Neuronal stem cell (in vitro differentiated cells): ENCODE measurements at regions not wholly inside any gene's neighbourhood (a gene's known extent, or its start where the extent isn't known, plus 50 kb on each side); places are given as distances from the start of the nearest gene placed in this dataset.
A peak's percentile ranks its signal among the peaks of the same experiment; 100 is the strongest.

Experiments used
- DNase-seq: peaks from one replicate; pipeline ENCODE4 v3.0.0-alpha.2; 2013; ENCODE audit warnings: low spot score
- H2AFZ ChIP-seq: one replicate; pipeline ENCODE4 v1.6.1; 2013; ENCODE audit warnings: mild to moderate bottlenecking, low read length, inconsistent platforms
- H2AK5ac ChIP-seq: 2 replicates; pipeline ENCODE4 v1.6.1; 2013; ENCODE audit warnings: low read depth, mild to moderate bottlenecking, inconsistent platforms, low read length, moderate library complexity, mixed read lengths
- H2BK120ac ChIP-seq: 2 replicates; pipeline ENCODE4 v1.6.1; 2013; ENCODE audit warnings: low read depth, mild to moderate bottlenecking, inconsistent platforms, low read length, moderate library complexity, mixed read lengths
- H2BK12ac ChIP-seq: one replicate; pipeline ENCODE4 v1.6.1; 2013; ENCODE audit warnings: low read length, inconsistent platforms
- H2BK15ac ChIP-seq: 2 replicates; pipeline ENCODE4 v1.6.1; 2013; ENCODE audit warnings: mild to moderate bottlenecking, low read length, inconsistent platforms, mixed read lengths
- H2BK5ac ChIP-seq: one replicate; pipeline ENCODE4 v1.6.1; 2013; ENCODE audit warnings: inconsistent platforms, mild to moderate bottlenecking, low read length, moderate library complexity
- H3K14ac ChIP-seq: one replicate; pipeline ENCODE4 v1.6.1; 2013; ENCODE audit warnings: low read length, inconsistent platforms
- H3K18ac ChIP-seq: 2 replicates; pipeline ENCODE4 v1.6.1; 2013; ENCODE audit warnings: low read length, inconsistent platforms
- H3K23ac ChIP-seq: 2 replicates; pipeline ENCODE4 v1.6.1; 2013; ENCODE audit warnings: low read depth, mild to moderate bottlenecking, mixed read lengths, low read length, inconsistent platforms; ENCODE audit not compliant: poor library complexity
- H3K27ac ChIP-seq: replicated peaks from 3 replicates; pipeline ENCODE4 v1.5.1; 2013; ENCODE audit warnings: low read length, inconsistent platforms
- H3K27me3 ChIP-seq, 3 experiments: 2 replicates each; pipeline ENCODE4 v1.6.1; 2013; ENCODE audit warnings: low read length in 3 of 3, mild to moderate bottlenecking in 2 of 3, inconsistent platforms in 1 of 3, low read depth in 1 of 3, mixed read lengths in 1 of 3, moderate library complexity in 1 of 3; ENCODE audit not compliant: control insufficient read depth in 3 of 3, insufficient read depth in 3 of 3
- H3K36me3 ChIP-seq, 2 donors: replicated peaks in 1 of 2; 2 replicates each; pipeline ENCODE4 v1.6.1; 2013; ENCODE audit warnings: low read length in 2 of 2; ENCODE audit not compliant: control insufficient read depth in 2 of 2, insufficient read depth in 2 of 2
- H3K4ac ChIP-seq: 2 replicates; pipeline ENCODE4 v1.6.1; 2013; ENCODE audit warnings: inconsistent platforms, mild to moderate bottlenecking, low read length, moderate library complexity
- H3K4me1 ChIP-seq, 2 donors: 1 replicate in 1 of 2; 2 replicates in 1 of 2; pipeline ENCODE4 v1.6.1; 2013; ENCODE audit warnings: low read length in 2 of 2, low read depth in 1 of 2; ENCODE audit not compliant: control insufficient read depth in 2 of 2, insufficient read depth in 1 of 2
- H3K4me2 ChIP-seq: one replicate; pipeline ENCODE4 v1.6.1; 2013; ENCODE audit warnings: mild to moderate bottlenecking, low read length, inconsistent platforms; ENCODE audit not compliant: insufficient read depth, poor library complexity, severe bottlenecking
- H3K4me3 ChIP-seq, 2 donors: 2 replicates each; pipeline ENCODE4 v1.5.1; 2013; ENCODE audit warnings: low read length in 2 of 2, mild to moderate bottlenecking in 2 of 2, inconsistent platforms in 1 of 2, moderate library complexity in 1 of 2
- H3K79me1 ChIP-seq: one replicate; pipeline ENCODE4 v1.6.1; 2013; ENCODE audit warnings: low read depth, mild to moderate bottlenecking, inconsistent platforms, low read length, moderate library complexity
- H3K9ac ChIP-seq: one replicate; pipeline ENCODE4 v1.6.1; 2013; ENCODE audit warnings: mild to moderate bottlenecking, low read depth, low read length, inconsistent platforms; ENCODE audit not compliant: poor library complexity
- H3K9me3 ChIP-seq, 2 donors: replicated peaks in 1 of 2; 2 replicates each; pipeline versions ENCODE3 to v1.6.1; 2013; ENCODE audit warnings: low read length in 2 of 2, mild to moderate bottlenecking in 2 of 2, inconsistent platforms in 1 of 2, low read depth in 1 of 2, mixed read lengths in 1 of 2, moderate library complexity in 1 of 2; ENCODE audit not compliant: control insufficient read depth in 2 of 2, insufficient read depth in 1 of 2
- H4K8ac ChIP-seq: one replicate; pipeline ENCODE4 v1.6.1; 2013; ENCODE audit warnings: low read depth, mild to moderate bottlenecking, inconsistent platforms, low read length, moderate library complexity
- H4K91ac ChIP-seq: one replicate; pipeline ENCODE4 v1.6.1; 2013; ENCODE audit warnings: low read length, low read depth, mild to moderate bottlenecking, inconsistent platforms; ENCODE audit not compliant: poor library complexity
- WGBS, 2 donors: extraction: QIAGEN DNeasy Blood & Tissue Kit; methylation state at CpG; one replicate each; pipeline ENCODE4 v1.1.7; 2013; ENCODE audit warnings: missing lambda C conversion rate in 2 of 2, mixed read lengths in 1 of 2; ENCODE audit not compliant: insufficient read length in 2 of 2, insufficient replicate concordance in 1 of 2; ENCODE audit errors: extremely low coverage in 2 of 2; 5-methylcytosine and 5-hydroxymethylcytosine counted together

- no peaks in the 10 kb centered on the region for H3K4me1 ChIP-seq
- H2AFZ ChIP-seq: no peak overlapping the region
These were observed 463.4 kb downstream of the EIPR1 start for GRCh38 chr2:2914252-2914651.

GRCh38 chr2:2913601-2914120 lies 464.0 kb downstream of the EIPR1 start:
- no CpG with 5 or more reads among the region's 13 CpGs for WGBS, 2 donors
- H2BK120ac ChIP-seq: no peak overlapping the region
- H3K9me3 ChIP-seq: no peaks in the 10 kb centered on the region
- no peak overlapping the region for H3K4me2 ChIP-seq
- H2BK12ac ChIP-seq: no peak overlapping the region
- no peak for DNase-seq
- no peaks in the 10 kb centered on the region for H3K4me1 ChIP-seq
- H4K8ac ChIP-seq: no peak overlapping the region
- no peak overlapping the region for H3K4ac ChIP-seq
- peak overlapping the region; percentile 30 for H3K18ac ChIP-seq
- H2AK5ac ChIP-seq: peak overlapping the region; percentile 57
- no peak overlapping the region for H2BK5ac ChIP-seq
- H4K91ac ChIP-seq: peak overlapping the region; percentile 65
- no peaks in the 10 kb centered on the region for H3K79me1 ChIP-seq
- no peaks in the 10 kb centered on the region for H3K27me3 ChIP-seq
- H2AFZ ChIP-seq: no peak overlapping the region
- no peaks in the 10 kb centered on the region for H3K36me3 ChIP-seq
- H2BK15ac ChIP-seq: no peak overlapping the region
- H3K14ac ChIP-seq: peak overlapping the region; percentile 60
- H3K9ac ChIP-seq: no peak overlapping the region
- peak overlapping the region in 1 of 2 donors; percentile 30 for H3K4me3 ChIP-seq
- H3K23ac ChIP-seq: no peak overlapping the region
- H3K27ac ChIP-seq: no peak overlapping the region

More at GRCh38 chr2:2914252-2914651, 463.4 kb downstream of the EIPR1 start:
- no peaks in the 10 kb centered on the region for H3K9me3 ChIP-seq
- no peak overlapping the region for H4K91ac ChIP-seq
- H3K79me1 ChIP-seq: no peaks in the 10 kb centered on the region
- H3K36me3 ChIP-seq: no peaks in the 10 kb centered on the region
- H3K4me3 ChIP-seq: no peak overlapping the region
- H3K9ac ChIP-seq: no peak overlapping the region
- H2BK5ac ChIP-seq: no peak overlapping the region
- no peak overlapping the region for H3K23ac ChIP-seq
- H3K4me2 ChIP-seq: no peak overlapping the region
- H3K4ac ChIP-seq: no peak overlapping the region
- no peak for DNase-seq
- no peak overlapping the region for H2BK12ac ChIP-seq
- H3K14ac ChIP-seq: no peak overlapping the region
- no peak overlapping the region for H3K27ac ChIP-seq
- no peak overlapping the region for H4K8ac ChIP-seq
- H2BK120ac ChIP-seq: no peak overlapping the region
- no CpG with 5 or more reads among the region's 8 CpGs for WGBS, 2 donors
- no peak overlapping the region for H3K18ac ChIP-seq
- H3K27me3 ChIP-seq: no peaks in the 10 kb centered on the region
- H2BK15ac ChIP-seq: no peak overlapping the region
- H2AK5ac ChIP-seq: no peak overlapping the region

GRCh38 chr2:2912731-2913130 lies 464.9 kb downstream of the EIPR1 start:
- Histone ChIP-seq H3K14ac (no peak overlapping the region), H3K4me3 (no peak overlapping the region), H2AFZ (no peak overlapping the region), H3K23ac (no peak overlapping the region), H4K91ac (no peak overlapping the region), H3K4me1 (no peaks in the 10 kb centered on the region), H3K9ac (no peak overlapping the region), H2BK120ac (no peak overlapping the region), H3K18ac (no peak overlapping the region), H4K8ac (no peak overlapping the region), H3K27ac (no peak overlapping the region), H3K4me2 (no peak overlapping the region), H3K27me3 (no peaks in the 10 kb centered on the region), H2BK5ac (no peak overlapping the region), H2AK5ac (no peak overlapping the region), H3K4ac (no peak overlapping the region), H3K79me1 (no peaks in the 10 kb centered on the region), H3K36me3 (no peaks in the 10 kb centered on the region), H3K9me3 (no peaks in the 10 kb centered on the region), H2BK15ac (no peak overlapping the region), H2BK12ac (no peak overlapping the region)
- no peak for DNase-seq
- WGBS, 2 donors: no CpG with 5 or more reads among the region's 10 CpGs

GRCh38 chr2:2912293-2912692 lies 465.3 kb downstream of the EIPR1 start:
- no peak overlapping the region for H3K27ac ChIP-seq

More at GRCh38 chr2:2912293-2912692, 465.3 kb downstream of the EIPR1 start:
- no peaks in the 10 kb centered on the region for H3K79me1 ChIP-seq
- no peak overlapping the region for H2AK5ac ChIP-seq
- no peak for DNase-seq
- H3K9ac ChIP-seq: no peak overlapping the region
- H2AFZ ChIP-seq: no peak overlapping the region
- H3K18ac ChIP-seq: no peak overlapping the region
- no peak overlapping the region for H3K4me2 ChIP-seq
- no peak overlapping the region for H3K4me3 ChIP-seq
- no CpG with 5 or more reads among the region's 3 CpGs for WGBS, 2 donors
- H3K4ac ChIP-seq: no peak overlapping the region
- no peak overlapping the region for H2BK15ac ChIP-seq
- H4K8ac ChIP-seq: no peak overlapping the region
- H2BK12ac ChIP-seq: no peak overlapping the region
- H3K23ac ChIP-seq: no peak overlapping the region
- no peaks in the 10 kb centered on the region for H3K27me3 ChIP-seq
- H2BK5ac ChIP-seq: no peak overlapping the region
- H2BK120ac ChIP-seq: no peak overlapping the region
- no peaks in the 10 kb centered on the region for H3K36me3 ChIP-seq
- H4K91ac ChIP-seq: no peak overlapping the region
- H3K4me1 ChIP-seq: no peaks in the 10 kb centered on the region
- H3K9me3 ChIP-seq: no peaks in the 10 kb centered on the region
- no peak overlapping the region for H3K14ac ChIP-seq
